Kidney glomerular epithelial cell (primary cell): ENCODE measurements at regions not wholly inside any gene's neighbourhood (a gene's known extent, or its start where the extent isn't known, plus 50 kb on each side); places are given as distances from the start of the nearest gene placed in this dataset.

ENCODE experiments used
- DNase-seq: peaks from one replicate; lab custom pipeline; 2025; lab: John Stamatoyannopoulos, UW

DNA sequence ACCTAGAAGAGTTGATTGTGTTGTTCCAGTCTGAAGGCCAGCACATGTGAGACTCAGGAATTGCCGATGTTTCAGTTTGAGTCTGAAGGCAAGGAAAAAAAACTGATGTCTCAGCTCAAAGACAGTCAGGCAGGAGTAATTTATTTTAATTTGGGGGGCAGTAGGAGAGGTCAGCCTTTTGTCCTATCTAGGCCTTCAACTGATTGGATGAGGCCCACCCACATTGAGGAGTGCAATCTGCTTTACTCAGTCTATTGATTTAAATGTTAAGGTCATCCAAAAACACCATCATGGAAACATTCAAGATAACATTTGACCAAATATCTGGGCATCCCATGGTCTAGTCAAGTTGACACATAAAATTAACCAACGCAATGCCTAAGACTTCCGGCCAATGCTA lies 288.9 kb downstream of the CDK5RAP2 start:
- DNase-seq: no peak

DNA sequence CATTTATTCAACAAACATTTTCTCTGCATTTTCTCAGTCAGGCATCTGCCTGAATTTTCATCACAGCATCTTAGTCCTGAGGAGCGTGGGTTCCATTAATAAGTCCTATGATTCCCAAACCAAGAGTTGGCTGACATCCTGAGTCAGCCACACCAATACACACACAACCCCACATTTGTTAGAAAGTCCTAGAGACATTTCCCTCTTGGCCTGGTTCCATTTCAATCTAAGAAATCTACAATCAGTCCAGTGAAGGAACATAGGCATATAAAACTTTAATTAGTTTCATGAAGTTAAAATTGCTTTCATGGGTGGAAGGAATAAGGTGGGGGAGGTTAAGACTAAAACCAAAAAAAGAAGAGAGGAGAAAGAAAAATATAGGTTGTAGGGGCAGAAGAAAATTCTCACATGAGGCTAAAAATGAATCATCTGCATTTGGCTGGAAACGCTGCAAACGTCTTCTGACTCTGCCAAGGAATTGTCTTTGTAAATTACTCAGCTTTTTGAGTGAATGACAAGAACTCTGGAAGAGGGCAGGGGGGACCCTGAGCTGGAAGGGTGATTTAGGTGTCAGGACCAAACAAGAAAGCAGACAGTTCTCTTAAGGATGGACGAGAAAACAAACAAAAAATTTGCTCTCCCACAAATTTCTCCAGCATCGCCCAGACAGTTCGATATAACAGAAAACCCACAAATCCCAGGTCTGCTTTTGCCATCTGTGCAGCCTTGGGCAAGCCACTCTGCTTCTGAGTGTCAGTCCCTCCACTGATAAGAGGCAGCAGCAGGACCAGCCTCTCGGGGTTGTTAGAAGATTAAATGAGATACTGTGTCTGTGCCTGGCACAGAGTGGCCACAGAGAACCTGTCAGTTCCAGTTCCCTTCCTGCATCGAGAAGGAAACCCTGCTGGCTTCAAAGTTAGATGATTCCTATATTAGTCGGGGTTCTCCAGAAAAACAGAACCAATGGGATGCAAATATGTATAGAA lies 289.7 kb downstream of the CDK5RAP2 start:
- no peak for DNase-seq

DNA sequence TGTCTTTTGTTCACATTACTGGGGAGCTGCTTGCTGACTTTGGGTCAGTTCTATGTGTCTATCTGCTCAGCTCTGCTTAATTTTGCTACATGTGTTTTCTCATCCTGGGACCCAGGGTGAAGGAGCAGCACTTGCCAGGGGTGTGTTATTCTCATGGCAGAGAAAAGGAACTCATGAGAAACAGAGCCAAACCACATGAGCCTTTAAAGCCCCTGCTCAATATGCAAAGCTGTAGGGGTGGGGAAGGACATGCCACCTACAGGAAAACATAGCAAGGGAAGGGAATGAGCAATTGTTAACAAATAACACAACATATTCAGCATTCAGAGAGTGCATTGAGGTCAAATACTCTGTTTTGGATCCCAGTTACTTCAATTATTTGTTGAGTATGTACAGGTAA lies 290.9 kb downstream of the CDK5RAP2 start:
- DNase-seq: no peak

DNA sequence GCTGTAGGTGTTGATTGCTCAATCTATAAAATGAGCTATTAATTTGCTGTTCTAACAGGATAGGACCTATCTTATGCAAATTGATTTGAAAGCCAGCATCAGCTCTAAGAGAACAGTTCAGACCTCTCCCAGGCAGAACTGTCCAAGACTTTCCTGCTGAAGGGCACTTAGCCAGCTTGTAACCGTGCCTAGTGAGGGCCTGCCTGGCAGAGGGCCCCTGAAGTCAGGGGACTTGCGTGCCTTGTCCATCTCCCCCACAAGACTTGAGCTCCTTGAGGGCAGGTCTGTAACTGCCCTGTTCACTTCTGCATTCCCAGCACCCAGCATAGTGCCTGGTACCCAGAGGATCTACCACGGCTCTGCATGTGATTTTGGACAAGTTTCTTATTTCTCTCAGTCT lies 293.4 kb downstream of the CDK5RAP2 start:
- DNase-seq: no peak

DNA sequence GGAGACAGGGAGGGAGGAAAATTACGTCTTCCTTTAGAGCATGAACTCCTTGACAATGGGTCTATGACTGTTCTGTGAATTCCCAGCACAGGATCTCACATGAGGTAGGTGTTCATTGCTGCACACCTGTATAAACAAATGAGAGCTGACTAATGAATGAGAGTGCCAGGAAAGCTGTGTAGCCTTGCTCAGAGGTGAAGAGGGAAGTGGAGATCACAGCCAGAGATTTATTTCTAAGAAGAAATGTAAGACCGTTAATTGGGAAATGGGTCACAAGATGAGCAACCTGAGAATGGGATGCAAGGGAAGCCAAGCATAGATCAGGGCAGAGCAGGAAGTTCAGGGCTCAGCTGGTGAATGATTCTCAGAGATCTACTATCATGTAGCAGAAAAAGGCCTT lies 295.1 kb downstream of the CDK5RAP2 start:
- DNase-seq: peak; percentile 22

DNA sequence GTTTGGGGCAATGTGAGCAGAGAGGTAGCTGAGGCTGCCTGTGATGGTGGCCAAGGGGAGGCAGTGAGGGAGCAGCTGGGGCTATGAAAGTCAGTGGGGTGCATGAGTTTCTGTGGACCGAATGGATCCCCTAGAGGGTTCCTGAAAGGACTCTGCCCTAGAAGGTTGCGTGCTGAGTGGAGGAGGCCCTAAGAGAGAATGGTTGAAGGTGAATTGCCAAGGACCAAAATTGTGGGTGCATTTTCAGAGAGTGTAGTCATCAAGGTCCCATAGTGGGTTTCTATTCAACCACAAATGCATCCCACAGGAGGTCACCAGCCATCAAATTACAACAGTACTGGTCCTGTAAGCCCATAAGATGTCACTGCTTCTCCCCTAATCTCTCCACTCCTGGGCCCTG lies 298.3 kb downstream of the CDK5RAP2 start:
- no peak for DNase-seq

DNA sequence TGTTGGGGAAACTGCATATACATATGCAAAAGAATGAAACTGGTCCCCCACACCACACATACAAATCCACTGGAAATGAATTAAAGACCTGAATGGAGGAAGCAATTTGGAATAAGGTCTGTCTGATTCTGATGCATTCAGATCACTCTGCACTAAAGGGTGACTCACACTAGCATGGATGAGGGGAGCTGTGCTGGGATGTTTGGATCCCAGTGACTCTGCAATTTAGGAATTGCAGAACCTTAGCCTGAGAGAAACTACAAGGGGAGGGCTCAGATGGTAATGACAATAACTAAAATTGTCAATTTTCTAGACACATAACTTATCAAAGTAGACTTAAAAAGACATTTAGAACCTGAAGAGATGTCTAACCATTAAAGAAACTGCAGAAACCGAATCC lies 312.0 kb downstream of the CDK5RAP2 start:
- no peak for DNase-seq

DNA sequence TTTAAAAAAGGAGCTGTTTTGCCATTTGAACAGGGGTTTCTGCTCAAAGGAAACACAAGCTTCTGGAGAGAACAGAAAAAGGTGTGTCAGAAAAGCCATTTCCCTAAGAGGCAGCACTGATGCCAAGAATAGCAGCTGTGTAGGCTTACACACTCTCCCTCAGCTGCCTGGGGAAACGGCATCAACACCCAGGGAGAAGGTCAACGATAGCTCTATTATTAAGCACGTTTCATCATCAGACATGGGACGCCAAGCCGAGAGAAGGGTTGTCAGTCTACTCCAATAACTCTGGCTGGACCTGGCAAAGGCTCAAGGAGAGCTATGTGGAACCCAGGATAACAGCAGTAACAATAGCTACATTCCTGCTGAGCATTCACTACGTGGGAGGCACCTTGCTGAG lies 314.2 kb downstream of the CDK5RAP2 start:
- no peak for DNase-seq

DNA sequence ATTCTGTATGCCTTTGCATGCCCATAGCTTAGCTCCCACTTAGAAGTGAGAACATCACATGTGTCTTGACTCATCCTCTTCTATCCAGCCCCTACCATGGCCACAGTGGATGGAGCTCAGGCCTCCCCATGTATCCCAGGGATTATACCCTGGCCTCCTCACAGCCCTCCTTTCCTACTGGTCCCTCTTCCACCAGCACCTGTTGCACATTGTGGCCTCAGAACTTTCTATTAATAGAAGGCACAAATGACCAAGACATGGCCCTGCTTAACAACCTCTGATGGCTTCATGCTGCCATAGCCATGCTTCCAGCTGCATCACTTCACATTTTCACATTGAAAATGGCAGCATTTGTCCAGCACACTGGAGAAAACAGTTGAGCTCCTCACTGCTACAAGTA lies 315.4 kb downstream of the CDK5RAP2 start:
- no peak for DNase-seq

DNA sequence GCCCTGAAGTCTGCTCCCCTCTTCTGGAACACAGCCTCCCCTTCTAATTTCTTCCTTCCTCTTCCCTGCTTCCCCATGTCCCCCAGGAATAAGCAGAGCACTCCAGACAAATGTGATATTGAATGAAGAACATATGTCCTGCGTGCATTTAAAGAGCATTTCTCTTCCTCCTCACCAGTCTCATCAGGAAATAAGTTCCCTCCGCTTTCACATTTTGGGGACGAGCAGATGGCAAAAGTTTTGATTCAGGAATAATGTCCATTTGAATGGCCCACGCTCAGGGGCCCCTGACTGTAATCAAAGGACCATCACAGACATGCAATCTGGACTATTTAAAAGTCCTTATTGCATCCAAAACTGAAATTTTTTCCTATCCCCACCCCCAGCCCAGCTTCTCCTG lies 316.1 kb downstream of the CDK5RAP2 start:
- no peak for DNase-seq

DNA sequence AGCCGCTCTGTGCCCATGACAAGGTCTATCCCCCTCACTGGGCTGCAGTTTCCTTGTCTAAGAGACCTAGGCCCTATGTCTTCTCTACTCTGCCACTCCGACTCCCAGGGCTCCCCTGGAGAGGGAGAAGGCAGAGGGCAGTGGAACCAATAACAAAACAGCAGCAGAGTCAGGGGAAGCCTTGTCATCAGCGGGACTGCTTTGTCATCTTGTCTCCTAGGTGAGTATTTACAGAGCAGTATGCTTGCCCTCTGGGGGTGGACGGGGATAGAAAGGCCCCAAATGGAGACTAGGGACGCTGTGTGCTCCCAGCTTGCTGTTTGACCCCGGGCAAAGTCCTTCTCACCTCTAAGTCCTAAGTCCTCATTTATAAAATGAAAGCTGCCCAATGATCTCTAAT lies 318.5 kb downstream of the CDK5RAP2 start:
- DNase-seq: no peak

DNA sequence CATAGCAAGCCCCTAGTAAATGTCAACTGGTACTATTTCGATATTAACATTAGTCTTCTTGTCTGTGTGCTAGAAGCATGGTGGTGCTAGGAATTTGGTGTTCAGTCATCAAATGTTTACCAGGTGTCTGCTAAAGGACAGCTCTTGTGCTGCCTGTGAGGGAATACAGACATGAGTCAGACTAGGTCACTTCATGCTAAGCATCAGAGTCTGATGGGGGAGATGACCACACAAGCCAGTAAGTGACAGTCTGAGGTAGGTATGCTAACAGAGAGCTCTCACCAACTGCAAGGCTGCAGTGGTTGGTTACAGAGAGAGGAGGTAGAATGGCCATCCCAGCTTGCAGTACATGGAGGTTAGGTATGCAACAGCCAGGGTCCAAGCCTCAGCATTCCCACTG lies 320.9 kb downstream of the CDK5RAP2 start:
- no peak for DNase-seq

DNA sequence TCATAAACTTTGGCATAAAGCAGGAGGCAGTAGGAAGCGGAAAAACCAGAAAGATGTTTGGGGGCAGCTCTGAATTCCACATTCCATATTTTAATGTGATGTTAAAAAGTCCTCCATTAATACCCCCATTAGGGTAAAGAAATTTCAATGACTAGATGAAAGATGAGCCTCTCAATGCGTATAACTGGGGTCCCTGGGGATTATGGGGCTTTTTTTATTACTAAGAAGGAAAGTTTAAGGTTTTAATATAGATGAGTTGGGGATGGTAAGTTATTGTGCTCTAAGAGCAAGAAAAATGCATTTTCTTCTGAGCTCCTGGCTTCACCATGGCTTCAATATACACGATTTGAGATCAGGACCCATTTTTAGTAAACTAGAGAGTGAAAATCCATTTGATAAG lies 321.9 kb downstream of the CDK5RAP2 start:
- DNase-seq: no peak

DNA sequence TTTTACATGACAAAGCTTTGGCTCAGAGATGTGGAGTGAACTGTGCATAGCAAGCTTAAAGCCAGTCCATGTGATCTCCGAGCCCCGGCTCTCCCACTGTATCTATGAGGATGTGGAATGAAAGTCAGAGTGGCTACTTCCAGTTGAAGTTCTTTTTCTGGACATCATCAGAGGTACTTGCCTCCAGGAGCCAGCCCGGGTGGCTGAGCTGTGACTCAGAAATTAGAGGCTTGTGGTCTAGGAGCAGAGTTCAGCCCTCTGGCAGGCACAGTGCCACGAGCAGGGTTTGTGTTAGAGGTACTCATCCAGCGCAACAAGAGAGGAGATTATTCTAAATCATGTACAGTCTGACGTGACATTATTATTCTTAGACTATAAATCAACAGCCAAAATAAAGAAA lies 322.5 kb downstream of the CDK5RAP2 start:
- DNase-seq: no peak

DNA sequence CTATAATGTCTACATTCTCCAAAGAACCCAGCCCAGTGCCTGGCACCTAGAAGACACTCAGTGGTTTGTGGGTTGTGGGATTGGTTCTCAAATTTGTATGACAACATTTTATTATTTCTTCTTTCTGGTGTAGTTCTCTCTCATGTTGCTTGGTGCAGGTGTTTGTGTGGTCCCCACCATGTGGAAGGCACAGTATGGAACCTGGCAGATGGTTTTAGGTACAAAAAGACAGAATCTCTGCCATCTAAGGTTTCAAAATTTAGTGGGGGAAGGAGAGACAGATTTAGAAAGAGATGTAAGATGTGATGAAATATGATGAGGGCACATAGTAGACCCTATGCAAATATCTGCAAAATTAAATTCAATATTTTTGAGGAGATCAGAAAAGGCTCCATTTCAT lies 323.8 kb downstream of the CDK5RAP2 start:
- no peak for DNase-seq

DNA sequence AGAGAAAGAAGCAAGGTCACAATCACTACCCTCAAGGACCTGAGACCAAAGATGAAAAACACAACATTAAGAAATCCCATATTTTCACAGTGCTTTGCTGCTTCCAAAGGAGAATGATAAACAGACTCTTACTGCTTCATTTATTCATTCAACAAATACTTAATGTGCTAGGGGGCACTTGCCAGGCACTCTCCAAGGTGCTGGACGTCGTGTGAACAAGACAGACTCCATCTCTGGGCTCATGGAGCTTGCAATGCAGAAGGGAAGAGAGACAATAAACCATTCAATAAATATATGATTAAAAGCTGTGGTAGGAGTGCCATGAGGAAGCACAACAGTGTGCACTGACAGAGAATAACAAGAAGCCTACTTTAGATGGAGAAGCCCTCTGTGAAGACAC lies 327.7 kb downstream of the CDK5RAP2 start:
- no peak for DNase-seq

DNA sequence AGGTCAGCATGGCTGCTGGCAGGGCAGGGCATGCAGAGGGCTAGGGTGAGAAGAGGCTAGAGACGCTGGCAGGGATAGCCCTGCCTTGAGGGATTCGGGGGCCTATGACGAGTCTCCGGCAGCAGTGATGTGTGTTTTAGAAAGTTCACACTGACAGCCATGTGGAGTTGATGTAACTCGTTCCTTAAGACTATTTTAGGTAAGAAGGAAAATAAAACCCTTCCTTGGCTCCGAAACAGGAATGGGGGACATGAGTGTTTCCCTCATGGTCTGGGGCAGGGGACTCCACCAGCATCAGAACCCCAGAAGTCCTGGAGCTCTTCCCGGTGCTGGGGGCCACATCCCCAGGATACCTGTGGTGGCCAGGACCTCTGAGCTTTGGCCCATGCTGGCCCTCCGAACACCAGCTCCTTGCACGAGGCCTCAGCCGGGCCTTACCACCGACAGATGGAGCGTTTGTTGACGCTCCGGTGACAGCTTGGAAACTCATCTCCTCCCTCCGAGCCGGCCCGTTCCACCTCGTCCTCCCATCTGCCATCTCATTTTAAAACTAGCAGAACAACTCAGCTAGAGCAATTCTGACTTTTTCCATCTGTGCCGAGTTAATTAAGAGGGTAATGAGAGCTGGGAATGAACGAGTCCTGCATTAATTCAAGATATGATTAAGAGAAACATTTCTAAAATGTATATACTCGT lies 337.7 kb downstream of the CDK5RAP2 start:
- no peak for DNase-seq

DNA sequence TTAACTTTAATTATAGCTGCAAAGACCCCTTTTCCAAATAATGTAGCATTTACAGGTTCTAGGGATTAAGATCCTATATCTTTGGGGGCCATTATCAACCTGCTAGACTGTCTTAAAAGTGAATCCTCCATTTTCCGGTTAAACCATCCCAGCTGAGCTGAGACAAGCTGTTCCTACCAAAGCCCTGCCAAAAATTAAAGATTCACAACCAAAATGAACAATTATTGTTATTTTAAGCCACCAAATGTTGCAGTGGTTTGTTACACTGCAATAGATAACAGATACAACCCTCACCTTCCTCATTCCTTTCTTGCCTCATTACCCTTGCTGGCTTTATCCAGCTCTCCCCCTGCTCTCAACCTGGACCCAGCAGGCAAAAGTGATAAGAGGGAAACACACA lies 343.4 kb downstream of the CDK5RAP2 start:
- no peak for DNase-seq

DNA sequence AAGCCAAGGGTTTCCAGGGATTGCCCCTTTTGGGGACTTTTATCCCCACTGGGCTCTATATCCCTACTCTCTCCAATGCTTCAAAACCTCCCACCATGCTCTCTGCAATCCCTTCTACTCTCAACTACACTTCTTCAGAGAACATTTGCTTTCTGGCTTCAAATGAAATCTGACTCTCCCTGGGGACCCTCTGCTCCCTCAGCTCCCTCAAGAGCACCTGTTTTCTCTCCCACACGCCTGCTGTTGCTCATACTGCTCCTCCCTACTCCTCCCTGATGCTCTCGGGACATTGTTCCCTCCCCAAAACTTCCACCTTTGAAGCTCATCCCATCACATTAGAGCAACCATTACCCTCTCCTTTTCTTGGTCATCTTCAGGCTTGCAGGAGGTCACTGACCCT lies 344.9 kb downstream of the CDK5RAP2 start:
- no peak for DNase-seq

DNA sequence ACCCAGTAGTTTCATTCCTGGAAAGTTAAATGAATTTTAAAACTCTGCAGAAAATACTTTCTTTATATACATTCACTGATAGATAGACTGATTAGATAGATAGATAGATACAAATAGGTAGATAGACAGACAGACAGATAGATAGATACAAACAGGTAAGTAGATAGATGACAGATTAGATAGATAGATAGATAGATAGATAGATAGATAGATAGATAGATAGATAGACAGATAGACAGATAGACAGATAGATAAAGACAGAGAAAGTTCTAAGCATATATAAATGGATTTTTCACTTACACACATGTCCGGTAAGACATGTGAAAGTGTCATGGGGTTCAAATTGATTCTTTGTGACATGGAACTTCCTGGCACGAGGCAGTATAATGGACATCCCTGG lies 349.7 kb downstream of the CDK5RAP2 start:
- no peak for DNase-seq

DNA sequence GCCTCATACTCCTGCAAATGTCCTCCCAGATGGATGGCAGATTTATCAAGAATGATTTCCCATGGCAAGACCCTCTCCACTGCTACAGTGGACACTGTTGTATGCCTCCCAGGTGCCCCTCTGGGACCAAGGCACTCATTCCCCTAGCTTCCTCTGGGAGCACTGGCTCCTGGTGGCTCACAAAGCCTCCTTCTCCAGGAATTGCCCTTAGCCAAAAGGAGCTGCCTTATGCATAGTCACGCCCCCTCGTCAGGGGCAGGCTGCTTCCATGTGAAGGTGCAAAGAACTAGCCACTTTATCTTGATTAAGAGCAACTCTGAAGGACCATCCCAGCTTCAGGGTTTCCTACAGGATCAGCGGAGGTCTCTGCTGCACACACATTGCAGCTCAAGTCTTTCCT lies 358.1 kb downstream of the CDK5RAP2 start:
- DNase-seq: no peak

DNA sequence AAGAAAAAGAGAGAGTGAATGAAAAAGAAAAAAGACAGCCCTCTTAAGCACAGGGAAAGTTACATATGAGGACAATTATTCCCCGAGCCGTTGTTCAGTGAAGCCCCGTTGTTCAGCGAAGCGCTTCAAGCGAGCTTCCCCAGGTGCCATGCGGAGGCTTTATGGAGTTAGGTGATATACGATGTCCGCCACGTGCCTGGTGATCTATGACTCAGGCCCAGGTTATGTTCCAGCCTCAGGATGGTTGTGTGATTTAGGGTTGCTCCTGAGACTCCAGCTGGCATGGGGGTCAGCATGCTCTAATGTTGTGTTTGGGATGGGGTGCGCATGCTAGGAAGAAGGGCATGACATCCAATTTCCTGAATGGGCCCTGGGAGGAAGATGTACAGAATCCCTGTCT lies 365.6 kb downstream of the CDK5RAP2 start:
- no peak for DNase-seq

DNA sequence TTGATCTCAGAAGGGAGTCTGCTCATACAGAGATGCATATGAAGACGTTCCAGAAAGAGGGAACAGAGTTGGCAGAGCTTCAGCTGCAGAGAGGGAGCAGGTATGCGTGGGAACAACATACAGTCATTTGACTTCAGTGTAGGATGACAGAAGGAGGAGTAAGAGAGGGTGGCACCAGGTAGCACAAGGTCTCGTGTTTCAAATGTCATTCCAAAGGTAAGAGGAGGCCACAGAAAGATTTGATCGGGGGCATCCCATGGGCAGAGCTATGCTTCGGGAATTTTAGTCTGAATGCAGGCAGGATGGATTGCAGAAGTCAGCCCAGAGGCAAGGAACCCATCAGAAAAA lies 367.1 kb downstream of the CDK5RAP2 start:
- DNase-seq: no peak
